Nephron (organoid): ENCODE measurements at regions not wholly inside any gene's neighbourhood (a gene's known extent, or its start where the extent isn't known, plus 50 kb on each side); places are given as distances from the start of the nearest gene placed in this dataset.

Experiments
- H3K27ac Mint-ChIP-seq, 3 experiments: 2 replicates each; pipeline ENCODE4 v1.8.0; 2020; ENCODE audit warnings: mixed read lengths in 3 of 3, mild to moderate bottlenecking in 2 of 3, moderate library complexity in 1 of 3
- H3K27me3 Mint-ChIP-seq: 2 replicates; pipeline ENCODE4 v1.8.0; 2021; ENCODE audit warnings: low read depth, mild to moderate bottlenecking, moderate library complexity, mixed read lengths
- H3K36me3 Mint-ChIP-seq: 2 replicates; pipeline ENCODE4 v1.8.0; 2020; ENCODE audit warnings: low read depth, mixed read lengths
- H3K4me1 Mint-ChIP-seq: 2 replicates; pipeline ENCODE4 v1.8.0; 2020; ENCODE audit warnings: mixed read lengths
- H3K4me3 Mint-ChIP-seq, 3 experiments: 2 replicates each; pipeline ENCODE4 v1.8.0; 2020; ENCODE audit warnings: mild to moderate bottlenecking in 3 of 3, mixed read lengths in 3 of 3, moderate library complexity in 2 of 3
- H3K9me3 Mint-ChIP-seq: 2 replicates; pipeline ENCODE4 v1.8.0; 2020; ENCODE audit warnings: mixed read lengths
- TF ChIP-seq, protein P1 (sequence below), 3 experiments: fragments of 200-600 bp; sonication (generic); IDR thresholded peaks; one replicate each; pipeline ENCODE4 v1.5.0; 2021; ENCODE audit warnings: antibody characterized with exemption in 3 of 3; ENCODE audit not compliant: unreplicated experiment in 3 of 3

DNA sequence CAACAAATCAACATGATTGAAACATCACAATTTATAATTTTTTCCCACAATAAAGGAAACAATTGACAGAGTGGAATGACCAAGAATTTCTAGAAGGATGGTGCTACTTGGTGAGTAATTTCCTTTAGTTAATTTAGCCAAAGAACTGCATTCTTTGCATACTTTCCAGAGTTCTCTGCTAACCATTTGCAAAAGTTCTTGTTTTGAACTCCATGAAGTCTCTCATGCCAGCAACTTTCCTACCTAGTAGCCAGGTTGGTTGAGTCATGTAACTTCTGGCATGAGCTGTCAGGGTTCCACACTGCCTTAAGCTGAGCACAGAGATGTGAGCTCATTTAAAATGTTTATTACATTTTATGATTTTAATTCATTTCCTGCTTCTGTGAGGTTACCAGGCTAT lies 539.6 kb downstream of the PID1 start:
- Mint-ChIP-seq H3K9me3 (no peaks in the 10 kb centered on the region), H3K27me3 (peaks cover 5% of the 10 kb centered on the region), H3K4me3 (no peak overlapping the region), H3K36me3 (no peaks in the 10 kb centered on the region), H3K4me1 (no peaks in the 10 kb centered on the region), H3K27ac (no peak overlapping the region)
- TF ChIP-seq, protein P1, sequence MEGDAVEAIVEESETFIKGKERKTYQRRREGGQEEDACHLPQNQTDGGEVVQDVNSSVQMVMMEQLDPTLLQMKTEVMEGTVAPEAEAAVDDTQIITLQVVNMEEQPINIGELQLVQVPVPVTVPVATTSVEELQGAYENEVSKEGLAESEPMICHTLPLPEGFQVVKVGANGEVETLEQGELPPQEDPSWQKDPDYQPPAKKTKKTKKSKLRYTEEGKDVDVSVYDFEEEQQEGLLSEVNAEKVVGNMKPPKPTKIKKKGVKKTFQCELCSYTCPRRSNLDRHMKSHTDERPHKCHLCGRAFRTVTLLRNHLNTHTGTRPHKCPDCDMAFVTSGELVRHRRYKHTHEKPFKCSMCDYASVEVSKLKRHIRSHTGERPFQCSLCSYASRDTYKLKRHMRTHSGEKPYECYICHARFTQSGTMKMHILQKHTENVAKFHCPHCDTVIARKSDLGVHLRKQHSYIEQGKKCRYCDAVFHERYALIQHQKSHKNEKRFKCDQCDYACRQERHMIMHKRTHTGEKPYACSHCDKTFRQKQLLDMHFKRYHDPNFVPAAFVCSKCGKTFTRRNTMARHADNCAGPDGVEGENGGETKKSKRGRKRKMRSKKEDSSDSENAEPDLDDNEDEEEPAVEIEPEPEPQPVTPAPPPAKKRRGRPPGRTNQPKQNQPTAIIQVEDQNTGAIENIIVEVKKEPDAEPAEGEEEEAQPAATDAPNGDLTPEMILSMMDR (IDR thresholded peaks at IDR 0.05; ENCODE audit: unreplicated experiment in 3 of 3): no peak

DNA sequence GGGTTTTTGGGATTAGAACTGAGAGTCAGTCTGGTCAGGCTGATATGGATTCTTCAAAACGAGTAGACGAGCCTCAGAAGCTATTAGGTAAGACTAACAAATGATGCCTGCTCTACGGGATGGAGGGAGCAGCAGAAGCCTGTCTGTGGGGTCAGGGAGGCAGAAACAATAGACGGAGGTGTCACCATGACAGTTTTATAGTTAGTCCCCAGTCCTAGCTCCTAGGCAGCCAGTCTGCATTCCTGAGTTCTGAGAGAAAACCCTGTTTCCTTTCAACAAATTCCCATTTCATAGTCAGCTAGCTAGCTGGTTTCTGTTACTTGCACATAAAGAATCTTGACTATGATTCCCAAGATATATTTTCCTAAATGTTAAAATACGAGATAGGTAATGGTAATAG lies 542.1 kb downstream of the PID1 start:
- H3K4me3 Mint-ChIP-seq: no peak overlapping the region
- H3K9me3 Mint-ChIP-seq: no peaks in the 10 kb centered on the region
- no peak overlapping the region for H3K27ac Mint-ChIP-seq
- TF ChIP-seq, protein P1 (IDR thresholded peaks at IDR 0.05; ENCODE audit: unreplicated experiment in 3 of 3): no peak
- H3K36me3 Mint-ChIP-seq: no peaks in the 10 kb centered on the region
- H3K27me3 Mint-ChIP-seq: peaks cover 5% of the 10 kb centered on the region
- H3K4me1 Mint-ChIP-seq: no peaks in the 10 kb centered on the region

DNA sequence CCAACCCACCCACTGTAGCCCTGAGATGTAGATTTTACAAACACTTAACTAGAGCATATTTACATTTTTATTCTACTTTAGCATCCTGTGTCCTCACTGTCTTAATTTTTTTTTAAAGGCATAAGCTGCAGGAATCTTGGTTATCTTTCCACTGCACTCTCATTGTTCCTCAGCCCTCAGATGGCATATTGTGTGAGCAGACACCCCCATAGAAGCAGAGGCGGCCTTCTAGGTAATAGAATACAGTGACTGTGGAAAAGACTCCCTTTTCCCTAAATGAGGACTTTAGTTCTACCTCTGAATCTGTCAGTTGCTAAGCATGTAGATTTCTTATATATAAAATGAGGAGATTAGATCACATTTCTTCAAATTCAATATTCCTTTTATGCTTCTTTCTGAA lies 543.5 kb upstream of the SPHKAP start:
- H3K27ac Mint-ChIP-seq: no peak overlapping the region
- no peak overlapping the region for H3K4me3 Mint-ChIP-seq
- H3K27me3 Mint-ChIP-seq: peaks cover 5% of the 10 kb centered on the region
- H3K9me3 Mint-ChIP-seq: no peaks in the 10 kb centered on the region
- TF ChIP-seq, protein P1 (IDR thresholded peaks at IDR 0.05; ENCODE audit: unreplicated experiment in 3 of 3): no peak
- H3K4me1 Mint-ChIP-seq: no peaks in the 10 kb centered on the region
- H3K36me3 Mint-ChIP-seq: no peaks in the 10 kb centered on the region

DNA sequence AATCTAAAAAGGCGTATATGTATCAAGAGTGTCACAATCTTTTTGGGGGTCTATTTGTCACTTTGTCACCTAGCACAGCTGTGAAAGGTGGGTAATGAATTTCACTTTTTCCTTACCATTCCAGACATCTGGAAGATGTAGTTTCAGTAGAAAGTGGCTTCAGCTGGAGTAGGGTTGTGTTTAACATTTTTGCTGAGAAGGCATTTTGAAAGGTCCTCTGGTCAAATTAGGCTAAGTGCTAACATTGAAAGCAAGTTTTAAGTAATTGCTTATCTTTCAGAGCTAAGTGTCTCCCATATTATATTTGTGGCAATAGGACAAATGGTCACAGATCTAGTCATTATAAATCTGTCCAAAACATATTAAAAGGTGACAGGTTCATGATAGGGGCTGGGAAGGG lies 542.1 kb upstream of the SPHKAP start:
- TF ChIP-seq, protein P1 (IDR thresholded peaks at IDR 0.05; ENCODE audit: unreplicated experiment in 3 of 3): no peak
- no peak overlapping the region for H3K27ac Mint-ChIP-seq
- no peak overlapping the region for H3K4me3 Mint-ChIP-seq
- H3K27me3 Mint-ChIP-seq: peaks cover 4% of the 10 kb centered on the region
- no peaks in the 10 kb centered on the region for H3K4me1 Mint-ChIP-seq
- no peaks in the 10 kb centered on the region for H3K36me3 Mint-ChIP-seq
- H3K9me3 Mint-ChIP-seq: no peaks in the 10 kb centered on the region

DNA sequence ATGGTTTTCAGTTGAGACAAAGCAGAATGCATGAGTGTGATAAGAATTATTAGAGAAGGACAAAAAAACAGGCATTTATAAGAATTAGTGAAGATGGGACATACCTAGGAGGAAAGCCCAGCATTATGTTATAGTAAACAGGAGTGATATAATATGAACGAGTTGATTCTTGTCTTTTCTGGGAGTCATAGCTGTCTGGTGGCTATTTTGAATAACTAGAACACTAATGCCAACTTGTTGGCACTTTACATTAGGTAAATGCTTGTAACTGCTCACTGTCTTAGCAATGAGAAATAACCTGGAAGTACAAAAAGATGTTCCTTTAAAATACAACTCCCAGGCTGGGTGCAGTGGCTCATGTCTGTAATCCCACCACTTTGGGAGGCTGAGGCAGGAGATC lies 540.8 kb upstream of the SPHKAP start:
- TF ChIP-seq, protein P1 (IDR thresholded peaks at IDR 0.05; ENCODE audit: unreplicated experiment in 3 of 3): no peak
- Mint-ChIP-seq H3K27ac (no peak overlapping the region), H3K4me1 (no peaks in the 10 kb centered on the region), H3K27me3 (no peaks in the 10 kb centered on the region), H3K9me3 (no peaks in the 10 kb centered on the region), H3K36me3 (no peaks in the 10 kb centered on the region), H3K4me3 (no peak overlapping the region)

DNA sequence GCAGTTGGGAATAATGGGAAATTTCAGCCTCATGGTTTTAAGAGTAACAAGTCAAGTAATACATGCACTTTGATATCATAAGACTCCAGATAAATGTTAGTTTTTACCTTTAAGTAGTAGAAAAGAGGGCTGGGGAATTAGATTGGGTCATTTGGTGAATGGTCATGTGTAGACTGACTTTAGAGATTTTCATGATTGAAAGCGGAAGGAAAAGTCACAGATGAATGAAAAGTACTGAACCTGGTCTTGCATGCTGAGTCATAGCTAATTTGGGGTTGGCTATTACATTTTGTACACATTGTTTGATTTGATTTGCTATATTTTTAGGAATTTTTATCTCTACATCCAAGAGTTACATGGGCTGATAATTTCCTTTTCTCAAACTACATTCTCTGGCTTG lies 539.4 kb upstream of the SPHKAP start:
- Mint-ChIP-seq H3K27me3 (no peaks in the 10 kb centered on the region), H3K9me3 (no peaks in the 10 kb centered on the region), H3K4me1 (no peaks in the 10 kb centered on the region), H3K4me3 (no peak overlapping the region), H3K27ac (no peak overlapping the region), H3K36me3 (no peaks in the 10 kb centered on the region)
- TF ChIP-seq, protein P1 (IDR thresholded peaks at IDR 0.05; ENCODE audit: unreplicated experiment in 3 of 3): no peak
